HFFc6 (cell line): ENCODE measurements at regions not wholly inside any gene's neighbourhood (a gene's known extent, or its start where the extent isn't known, plus 50 kb on each side); places are given as distances from the start of the nearest gene placed in this dataset.
"Not testable (repeated sequence)": the region's sequence is repeated elsewhere in the genome, so short reads cannot be mapped to it uniquely, and the experiment has no call there.

ENCODE experiments used
- DNase-seq: peaks from one replicate; pipeline ENCODE4 v3.0.0-alpha.2; 2018
- H3K27ac Mint-ChIP-seq: 2 replicates; pipeline ENCODE4 v1.8.0; 2020; ENCODE audit warnings: mild to moderate bottlenecking, mixed read lengths
- H3K27me3 Mint-ChIP-seq: 2 replicates; pipeline ENCODE4 v1.8.0; 2021; ENCODE audit warnings: mild to moderate bottlenecking, moderate library complexity, mixed read lengths; ENCODE audit not compliant: insufficient read depth
- H3K36me3 Mint-ChIP-seq: 2 replicates; pipeline ENCODE4 v1.8.0; 2021; ENCODE audit warnings: low read depth, mixed read lengths
- H3K4me1 Mint-ChIP-seq: 2 replicates; pipeline ENCODE4 v1.8.0; 2020; ENCODE audit warnings: low read depth, mixed read lengths
- H3K4me3 Mint-ChIP-seq: 2 replicates; pipeline ENCODE4 v1.8.0; 2020; ENCODE audit warnings: mild to moderate bottlenecking, moderate library complexity, mixed read lengths
- H3K9me3 Mint-ChIP-seq: 2 replicates; pipeline ENCODE4 v1.8.0; 2020; ENCODE audit warnings: mild to moderate bottlenecking, mixed read lengths
- CTCF ChIP-seq: fragments of 200-600 bp; sonication (generic); IDR thresholded peaks from 2 replicates; pipeline ENCODE4 v1.5.0; 2021; ENCODE audit warnings: antibody characterized with exemption, mild to moderate bottlenecking

DNA sequence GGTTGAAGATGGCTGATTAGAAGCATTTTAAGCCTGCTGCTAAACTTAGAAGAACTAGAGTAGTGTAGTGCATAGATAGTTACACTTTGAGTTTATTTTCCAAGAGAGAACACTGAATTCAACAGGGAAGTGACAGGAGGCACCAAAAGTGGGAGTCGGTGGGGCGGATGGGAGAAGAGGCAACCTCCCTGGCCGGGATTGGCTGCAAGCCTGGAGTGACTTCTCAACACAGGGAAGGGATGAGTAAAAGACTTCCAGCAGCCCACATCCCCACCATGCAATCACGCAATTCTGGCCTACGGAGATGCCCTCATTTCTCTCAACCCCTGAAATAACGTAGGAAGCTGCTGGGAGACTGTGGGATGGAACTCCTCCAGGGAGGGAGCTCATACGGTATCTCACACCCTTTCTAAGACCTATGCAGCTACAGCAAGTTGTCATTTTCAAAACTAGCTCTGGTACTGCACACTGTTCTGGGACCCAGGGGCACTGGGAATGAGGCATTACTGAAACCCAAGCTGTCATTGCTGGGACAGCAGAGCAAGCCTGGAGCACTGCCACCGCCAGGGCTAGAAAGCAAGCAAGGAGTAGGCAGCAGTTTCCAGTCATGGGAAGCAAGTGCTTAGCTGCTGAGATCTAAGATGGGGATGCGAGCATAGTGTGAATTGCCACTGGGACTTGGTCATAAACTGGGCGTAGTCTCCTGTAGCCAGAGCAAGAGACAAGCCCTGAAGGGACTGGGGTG, 331.6 kb upstream of the PTGER4 start:
- peaks cover 18% of the 10 kb centered on the region for H3K9me3 Mint-ChIP-seq
- peak overlapping the region; percentile 8; the same call in 1 of the 2 replicates for H3K4me3 Mint-ChIP-seq
- no peak for DNase-seq
- no peak overlapping the region for H3K27ac Mint-ChIP-seq
- H3K36me3 Mint-ChIP-seq, result peaks cover 16% of the 10 kb centered on the region
- H3K4me1 Mint-ChIP-seq, result peaks cover 9% of the 10 kb centered on the region; the same call in 1 of the 2 replicates
- peaks cover 1% of the 10 kb centered on the region; the same call in 1 of the 2 replicates for H3K27me3 Mint-ChIP-seq
- no peak for TF ChIP-seq CTCF

DNA sequence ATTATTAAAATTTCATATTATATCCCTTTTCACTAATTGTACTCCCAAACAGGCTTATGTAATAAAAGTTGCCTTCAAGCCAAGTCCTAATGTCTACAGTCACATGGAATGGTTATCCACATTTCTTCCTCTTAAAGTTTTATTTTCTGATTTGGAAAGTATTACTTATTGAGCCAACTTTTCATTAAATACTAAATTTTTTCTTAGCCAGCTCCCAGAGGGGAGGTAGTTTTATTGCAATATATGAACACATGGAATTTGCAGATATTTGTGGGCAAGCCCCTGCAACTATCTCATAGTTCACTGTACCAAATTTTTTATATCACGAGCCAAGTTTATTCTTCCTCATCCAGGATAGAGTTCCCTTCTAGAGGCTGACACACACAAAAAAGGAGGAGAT, 332.8 kb upstream of the PTGER4 start:
- H3K27ac Mint-ChIP-seq, result no peak overlapping the region
- H3K4me1 Mint-ChIP-seq, result peaks cover 9% of the 10 kb centered on the region; the same call in 1 of the 2 replicates
- H3K9me3 Mint-ChIP-seq, result peaks cover 18% of the 10 kb centered on the region
- H3K27me3 Mint-ChIP-seq, result peaks cover 1% of the 10 kb centered on the region
- TF ChIP-seq CTCF, result no peak
- H3K4me3 Mint-ChIP-seq, result no peak overlapping the region
- DNase-seq, result no peak
- H3K36me3 Mint-ChIP-seq, result peaks cover 16% of the 10 kb centered on the region

- Mint-ChIP-seq H3K36me3 (peaks cover 13% of the 10 kb centered on the region; the same call in 1 of the 2 replicates), H3K4me1 (peaks cover 16% of the 10 kb centered on the region; the same call in 1 of the 2 replicates)
- not testable (repeated sequence) for DNase-seq, H3K27me3 Mint-ChIP-seq, H3K4me3 Mint-ChIP-seq, H3K27ac Mint-ChIP-seq, H3K9me3 Mint-ChIP-seq
Observed at GRCh38 chr5:40338434-40338833, 341.3 kb upstream of the PTGER4 start.

DNA sequence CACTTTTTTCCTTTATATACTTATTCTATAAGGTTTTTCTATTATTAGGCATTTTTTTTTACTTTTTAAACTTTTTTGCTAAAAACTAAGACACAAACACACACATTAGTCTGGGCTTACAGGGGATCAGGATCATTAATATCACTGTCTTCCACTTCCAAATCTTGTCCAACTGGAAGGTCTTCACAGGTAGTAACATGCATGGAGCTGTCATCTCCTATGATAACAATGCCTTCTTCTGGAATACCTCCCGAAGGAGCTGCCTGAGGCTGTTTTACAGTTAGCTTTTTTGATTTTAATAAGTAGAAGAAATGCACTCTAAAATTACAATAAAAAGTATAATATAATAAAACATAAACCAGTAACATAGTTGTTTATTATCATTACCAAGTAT, 345.5 kb upstream of the PTGER4 start:
- no peaks in the 10 kb centered on the region for H3K9me3 Mint-ChIP-seq
- peaks cover 8% of the 10 kb centered on the region; the same call in 1 of the 2 replicates for H3K36me3 Mint-ChIP-seq
- no peak overlapping the region for H3K27ac Mint-ChIP-seq
- H3K4me1 Mint-ChIP-seq, result peaks cover 46% of the 10 kb centered on the region
- H3K27me3 Mint-ChIP-seq, result peaks cover 3% of the 10 kb centered on the region; the same call in 1 of the 2 replicates
- no peak for TF ChIP-seq CTCF
- DNase-seq, result no peak
- no peak overlapping the region for H3K4me3 Mint-ChIP-seq

- Mint-ChIP-seq H3K9me3 (no peaks in the 10 kb centered on the region), H3K4me1 (peaks cover 46% of the 10 kb centered on the region), H3K4me3 (peak overlapping the region; percentile 20; the same call in 1 of the 2 replicates), H3K36me3 (peaks cover 8% of the 10 kb centered on the region; the same call in 1 of the 2 replicates), H3K27me3 (peaks cover 3% of the 10 kb centered on the region; the same call in 1 of the 2 replicates), H3K27ac (peak overlapping the region; percentile 65)
- DNase-seq, result peak; percentile 63
- no peak for TF ChIP-seq CTCF
Observed at GRCh38 chr5:40333459-40334241, 346.1 kb upstream of the PTGER4 start.
